Endothelial cell of umbilical vein (primary cell): ENCODE measurements at regions not wholly inside any gene's neighbourhood (a gene's known extent, or its start where the extent isn't known, plus 50 kb on each side); places are given as distances from the start of the nearest gene placed in this dataset.

ENCODE experiments used
- BruUV-seq: library from RNA; stranded (reverse); fragments of 400-500 nt; replicated peaks from 2 replicates; lab custom pipeline; 2021; lab: Mats Ljungman, UMichigan
- CTCF ChIA-PET: fragments of 300-600, 350-600 bp; sonication (Branson Sonifier 250); formaldehyde crosslinking; loops from one replicate; lab custom pipeline; 2021; ENCODE audit warnings: antibody characterized with exemption, inconsistent platforms; lab: Charles Lee
- POLR2A ChIA-PET: fragments of 300-600, 350-600 bp; sonication (Branson Sonifier 250); formaldehyde crosslinking; loops from one replicate; lab custom pipeline; 2021; ENCODE audit warnings: antibody characterized with exemption, inconsistent platforms; lab: Charles Lee
- DNase-seq: peaks from one replicate; pipeline ENCODE4 v3.0.0-alpha.2; 2011; ENCODE audit warnings: low read depth, low spot score
- FAIRE-seq: peaks from 2 replicates; lab custom pipeline; 2011; peaks lifted over from hg19 to GRCh38; lab: Jason Lieb, UNC
- H2AFZ ChIP-seq: 2 replicates; pipeline ENCODE4 v1.6.0; 2012; ENCODE audit warnings: low read depth, low read length, control low read depth, inconsistent platforms
- H3K27ac ChIP-seq: 2 replicates; pipeline ENCODE4 v1.5.1; 2011; ENCODE audit warnings: low read depth, mild to moderate bottlenecking, control low read depth, low read length, moderate library complexity; ENCODE audit not compliant: insufficient read depth
- H3K27me3 ChIP-seq, 2 experiments: 2 replicates each; pipeline versions ENCODE4 v1.6.0 to v1.6.1; 2011; ENCODE audit warnings: low read length in 2 of 2, mixed read lengths in 1 of 2; ENCODE audit not compliant: control insufficient read depth in 2 of 2, insufficient read depth in 2 of 2
- H3K36me3 ChIP-seq, 2 experiments: 2 replicates in 1 of 2; 3 replicates in 1 of 2; pipeline ENCODE4 v1.5.1; 2011; ENCODE audit warnings: low read length in 2 of 2, mild to moderate bottlenecking in 1 of 2, moderate library complexity in 1 of 2; ENCODE audit not compliant: control insufficient read depth in 2 of 2, insufficient read depth in 2 of 2; ENCODE audit errors: extremely low read depth in 1 of 2
- H3K4me1 ChIP-seq: 3 replicates; pipeline ENCODE4 v1.5.1; 2011; ENCODE audit warnings: mild to moderate bottlenecking, low read length; ENCODE audit not compliant: control insufficient read depth, insufficient read depth; ENCODE audit errors: extremely low read depth
- H3K4me2 ChIP-seq: 2 replicates; pipeline ENCODE4 v1.6.1; 2011; ENCODE audit warnings: low read length, control low read depth, mixed read lengths; ENCODE audit not compliant: insufficient read depth
- H3K4me3 ChIP-seq, 3 experiments: fragments of 200-600 bp in 1 of 3; sonication (generic), shearing (Covaris generic) in 1 of 3; replicated peaks in 1 of 3; 2 replicates each; pipeline ENCODE4 v1.5.1; 2011 to 2016; ENCODE audit warnings: control low read depth in 3 of 3, low read length in 3 of 3, mild to moderate bottlenecking in 2 of 3, inconsistent platforms in 1 of 3, low read depth in 1 of 3, moderate library complexity in 1 of 3; ENCODE audit not compliant: insufficient read depth in 1 of 3
- H3K79me2 ChIP-seq: 2 replicates; pipeline ENCODE4 v1.6.0; 2012; ENCODE audit warnings: low read length, inconsistent platforms; ENCODE audit not compliant: control insufficient read depth, insufficient read depth
- H3K9ac ChIP-seq: replicated peaks from 2 replicates; pipeline ENCODE3; 2011; ENCODE audit warnings: low read length, control low read depth; ENCODE audit not compliant: insufficient read depth; ENCODE audit errors: extremely low read depth
- H3K9me1 ChIP-seq: replicated peaks from 3 replicates; pipeline ENCODE4 v1.6.0; 2011; ENCODE audit warnings: mild to moderate bottlenecking, low read length; ENCODE audit not compliant: control insufficient read depth, insufficient read depth; ENCODE audit errors: extremely low read depth
- H3K9me3 ChIP-seq: replicated peaks from 2 replicates; pipeline ENCODE4 v1.5.1; 2012; ENCODE audit warnings: low read length, inconsistent platforms; ENCODE audit not compliant: control insufficient read depth, insufficient read depth
- H4K20me1 ChIP-seq: replicated peaks from 2 replicates; pipeline ENCODE3; 2011; ENCODE audit warnings: mild to moderate bottlenecking, low read length; ENCODE audit not compliant: control insufficient read depth, insufficient read depth; ENCODE audit errors: extremely low read depth
- CTCF ChIP-seq, 2 donors: IDR thresholded peaks; 1 replicate in 1 of 2; 2 replicates in 1 of 2; pipeline ENCODE4 v1.5.1; 2011; ENCODE audit warnings: low read length in 2 of 2, mild to moderate bottlenecking in 2 of 2, moderate library complexity in 2 of 2, control low read depth in 1 of 2, inconsistent platforms in 1 of 2, low read depth in 1 of 2; ENCODE audit not compliant: insufficient read depth in 1 of 2; ENCODE audit errors: extremely low read depth in 1 of 2
- EZH2 ChIP-seq: IDR thresholded peaks from 2 replicates; pipeline ENCODE4 v1.6.1; 2012; ENCODE audit warnings: borderline replicate concordance, low read depth, mild to moderate bottlenecking, moderate library complexity, low read length, inconsistent platforms; ENCODE audit not compliant: severe bottlenecking
- FOS ChIP-seq: IDR thresholded peaks from 2 replicates; pipeline ENCODE4 v1.6.1; 2011; ENCODE audit warnings: mild to moderate bottlenecking, low read length, moderate library complexity, borderline replicate concordance; ENCODE audit not compliant: insufficient read depth
- GATA2 ChIP-seq: IDR thresholded peaks from 2 replicates; pipeline ENCODE4 v1.7.0; 2011; ENCODE audit warnings: low read depth, mild to moderate bottlenecking, moderate library complexity, mixed read lengths, low read length; ENCODE audit not compliant: insufficient read length, insufficient read depth
- JUN ChIP-seq: IDR thresholded peaks from 2 replicates; pipeline ENCODE4 v1.6.1; 2011; ENCODE audit warnings: borderline replicate concordance, low read depth; ENCODE audit not compliant: insufficient read length, insufficient read depth
- MAX ChIP-seq: IDR thresholded peaks from 2 replicates; pipeline ENCODE4 v1.6.1; 2011; ENCODE audit not compliant: insufficient read depth, insufficient read length
- MYC ChIP-seq: IDR thresholded peaks from one replicate; pipeline ENCODE4 v1.6.1; 2011; ENCODE audit warnings: mild to moderate bottlenecking, low read depth, low read length
- POLR2A ChIP-seq: IDR thresholded peaks from 2 replicates; pipeline ENCODE4 v1.6.1; 2012; ENCODE audit warnings: low read depth, mild to moderate bottlenecking, control low read depth, low read length
- POLR2AphosphoS5 ChIP-seq: IDR thresholded peaks from 2 replicates; pipeline ENCODE4 v1.6.1; 2012; ENCODE audit warnings: low read depth, mild to moderate bottlenecking, control low read depth, low read length, moderate library complexity; ENCODE audit not compliant: insufficient read depth
- dilution Hi-C: fragments of 300-500 bp; cut with MboI; formaldehyde crosslinking; loops from one replicate; pipeline ENCODE4 v1.15.0; 2019; ENCODE audit warnings: low sequenced_read_pairs; ENCODE audit not compliant: extremely low pct_ligation_motif_present
- intact Hi-C: fragments of 100-400 bp; cut with micrococcal nuclease; formaldehyde crosslinking; loops from one replicate; pipeline ENCODE4 v1.10.0; 2022

DNA sequence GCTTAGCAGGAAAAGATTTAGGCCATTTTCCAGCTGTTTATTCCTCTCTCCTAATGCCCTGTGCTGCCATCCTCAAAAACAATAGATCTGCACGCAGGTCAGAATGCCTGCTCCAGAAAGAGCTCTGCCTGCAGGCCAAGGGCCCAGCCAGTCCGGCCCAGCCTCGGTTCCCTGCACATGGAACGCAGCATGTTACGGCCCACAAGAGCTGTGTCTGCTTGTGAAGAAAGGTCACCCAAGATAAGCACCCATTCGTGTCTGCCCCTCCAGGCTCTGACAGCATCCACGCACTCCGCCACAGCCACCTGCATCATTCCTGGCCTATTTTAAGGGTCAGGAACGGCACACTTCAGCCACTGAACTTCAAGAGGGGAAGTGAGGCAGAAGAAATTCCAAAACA is 152.2 kb downstream of the SPATA19 start:
- FAIRE-seq (no peak), DNase-seq (no peak)
- Histone ChIP-seq H3K9me3 (peaks cover 4% of the 10 kb centered on the region), H3K27me3 (no peaks in the 10 kb centered on the region), H3K79me2 (no peaks in the 10 kb centered on the region), H4K20me1 (no peaks in the 10 kb centered on the region), H3K4me1 (no peaks in the 10 kb centered on the region), H3K4me2 (no peak overlapping the region), H3K9me1 (no peaks in the 10 kb centered on the region), H3K36me3 (no peaks in the 10 kb centered on the region), H2AFZ (no peak overlapping the region), H3K9ac (no peak overlapping the region), H3K27ac (no peak overlapping the region), H3K4me3 (no peak overlapping the region)
- intact Hi-C loops, result no loop called here
- POLR2A ChIA-PET, result no interaction called here
- TF ChIP-seq POLR2AphosphoS5 (no peak), GATA2 (no peak), MAX (no peak), FOS (no peak), CTCF (IDR thresholded peaks at IDR 0.05; ENCODE audit: extremely low read depth in 1 of 2, insufficient read depth in 1 of 2, low read depth in 1 of 2, low read length in 2 of 2) (no peak), POLR2A (no peak), MYC (no peak), JUN (no peak), EZH2 (no peak)
- CTCF ChIA-PET, result interaction anchor here (0.6 kb wide), 1 partner anchor 193 kb away, joined by 3 read pairs; no protein-coding TSS in a partner anchor
- dilution Hi-C loops, result no loop called here
- BruUV-seq, result no TSS peak
